ENCODE measurements at regions not wholly inside any gene's neighbourhood (a gene's known extent, or its start where the extent isn't known, plus 50 kb on each side); places are given as distances from the start of the nearest gene placed in this dataset.
"Not testable (repeated sequence)": the region's sequence is repeated elsewhere in the genome, so short reads cannot be mapped to it uniquely, and the experiment has no call there.

- no peak for DNase-seq (ENCODE audit: low read depth, low spot score)
Measured at GRCh38 chr1:105373681-105374080, 1624.0 kb downstream of the AMY1C start.

- no peak for DNase-seq (ENCODE audit: low read depth, low spot score)
Measured at GRCh38 chr1:105386489-105386888, 1636.8 kb downstream of the AMY1C start.

DNA sequence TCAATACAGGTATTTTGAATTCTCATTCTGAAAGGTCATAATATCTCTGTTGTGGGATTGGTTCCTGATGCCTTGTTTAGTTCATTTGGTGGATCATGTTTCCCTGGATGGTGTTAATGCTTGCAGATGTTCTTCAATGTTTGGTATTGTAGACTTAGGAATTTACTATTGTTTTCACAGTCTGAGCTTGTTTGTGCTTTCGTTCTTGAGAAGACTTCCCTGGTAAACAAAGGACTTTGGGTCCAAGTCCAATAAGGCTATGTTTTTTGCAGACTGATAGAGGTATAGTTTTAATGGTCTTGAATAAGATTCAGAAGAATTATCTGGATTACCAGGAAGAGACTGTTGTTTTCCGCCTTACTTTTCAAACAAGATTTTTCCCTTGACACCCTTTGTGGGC is 1646.3 kb downstream of the AMY1C start:
- DNase-seq (ENCODE audit: low read depth, low spot score): no peak

GRCh38 chr1:105398909-105399308 is 1649.2 kb downstream of the AMY1C start:
- DNase-seq (ENCODE audit: low read depth, low spot score): no peak

- DNase-seq (ENCODE audit: low read depth, low spot score): no peak
Measured at GRCh38 chr1:105399716-105400115, 1650.0 kb downstream of the AMY1C start.

- DNase-seq (ENCODE audit: low read depth, low spot score): no peak
Measured at GRCh38 chr1:105416261-105416660, 1640.2 kb upstream of the PRMT6 start.

- no peak for DNase-seq (ENCODE audit: low read depth, low spot score)
Measured at GRCh38 chr1:105419030-105419429, 1637.4 kb upstream of the PRMT6 start.

DNA sequence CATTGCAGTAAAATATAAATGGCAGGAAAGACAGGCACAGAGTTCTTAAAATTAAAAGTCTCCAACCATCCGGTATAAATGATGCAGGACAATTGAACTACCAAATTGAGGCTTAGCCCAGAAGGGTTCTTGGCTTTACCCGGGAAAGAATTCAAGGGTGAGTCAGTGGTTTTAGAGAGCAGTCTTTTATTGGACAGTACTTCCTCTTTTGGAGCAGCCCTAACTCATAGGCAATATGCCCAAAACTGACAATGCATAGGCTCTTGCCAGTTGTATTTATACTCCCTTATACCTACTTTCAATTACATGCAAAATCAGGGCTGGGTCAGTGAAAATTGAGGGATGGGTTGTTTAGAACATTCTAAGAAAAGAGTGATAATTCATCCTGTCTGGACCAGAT is 1628.9 kb upstream of the PRMT6 start:
- DNase-seq (ENCODE audit: low read depth, low spot score): no peak

DNA sequence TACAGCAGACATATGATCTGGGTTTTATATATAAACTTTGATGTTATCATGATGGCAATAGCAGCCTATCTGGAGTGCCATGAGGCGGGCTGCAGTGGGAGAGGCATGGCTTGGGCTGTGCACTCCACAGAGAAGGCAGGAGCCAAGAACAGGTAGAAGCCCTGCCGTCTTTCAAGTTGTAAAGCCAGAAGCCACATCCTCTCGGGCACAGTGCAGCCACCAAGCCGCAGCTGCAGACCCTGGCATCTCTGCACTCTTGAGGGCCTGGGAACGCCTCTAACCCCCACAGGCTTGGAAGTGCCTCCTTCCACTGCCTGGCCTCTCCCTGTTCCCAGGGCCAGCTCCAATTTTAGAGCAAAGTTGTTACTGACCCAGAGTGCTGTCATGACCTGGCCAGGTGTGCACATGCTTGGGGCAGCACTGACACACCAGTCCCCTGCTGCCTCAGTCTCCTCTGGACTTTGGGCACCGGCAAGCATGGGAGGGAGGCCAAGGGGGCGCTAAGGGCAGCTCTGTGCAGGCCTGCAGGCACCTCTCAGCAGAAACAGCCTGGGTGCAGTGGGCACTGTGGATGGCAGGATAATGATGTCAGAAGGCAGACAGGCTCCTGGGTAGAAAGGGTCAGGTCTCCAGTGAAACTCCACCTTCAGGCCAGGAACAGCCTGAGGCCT is 1619.8 kb upstream of the PRMT6 start:
- no peak for DNase-seq (ENCODE audit: low read depth, low spot score)

DNA sequence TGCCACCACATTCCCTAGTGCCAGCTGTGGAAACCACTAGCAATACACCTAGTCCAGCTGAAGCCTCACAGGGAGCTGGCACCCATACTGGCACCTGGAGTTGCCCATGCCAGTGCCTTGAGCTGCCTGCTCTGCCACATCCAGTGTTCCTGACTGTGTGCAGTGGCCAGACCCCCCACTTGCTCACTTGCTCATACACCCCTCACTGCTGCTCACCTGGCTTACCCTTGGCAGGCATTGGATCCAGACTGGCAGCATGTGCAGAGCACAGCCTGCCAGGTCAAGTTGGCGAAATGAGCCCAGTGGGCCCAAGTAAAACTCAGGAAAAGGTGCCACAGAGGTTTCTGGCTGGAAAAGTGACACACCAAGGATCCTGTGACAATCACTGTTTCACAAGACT is 1618.6 kb upstream of the PRMT6 start:
- no peak for DNase-seq (ENCODE audit: low read depth, low spot score)

DNA sequence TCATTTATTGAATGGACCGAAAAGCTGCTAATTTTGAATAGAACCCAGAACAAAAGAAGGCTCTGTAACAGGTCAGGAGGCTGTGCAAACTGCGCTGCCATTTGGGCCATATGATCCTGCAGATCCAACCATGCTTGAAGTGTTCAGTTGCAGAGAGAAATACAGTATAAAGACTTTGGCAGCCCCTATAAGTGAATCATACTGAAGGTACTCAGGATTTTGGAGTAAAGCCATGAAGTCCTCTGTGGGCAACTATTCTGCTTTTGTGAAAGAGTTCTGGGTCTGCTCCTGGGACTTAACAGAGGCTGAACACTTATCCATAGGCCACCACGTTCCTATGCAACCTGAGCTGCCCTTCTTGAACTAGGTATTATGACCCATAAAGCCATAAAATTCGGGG is 1613.6 kb upstream of the PRMT6 start:
- DNase-seq (ENCODE audit: low read depth, low spot score): no peak

DNA sequence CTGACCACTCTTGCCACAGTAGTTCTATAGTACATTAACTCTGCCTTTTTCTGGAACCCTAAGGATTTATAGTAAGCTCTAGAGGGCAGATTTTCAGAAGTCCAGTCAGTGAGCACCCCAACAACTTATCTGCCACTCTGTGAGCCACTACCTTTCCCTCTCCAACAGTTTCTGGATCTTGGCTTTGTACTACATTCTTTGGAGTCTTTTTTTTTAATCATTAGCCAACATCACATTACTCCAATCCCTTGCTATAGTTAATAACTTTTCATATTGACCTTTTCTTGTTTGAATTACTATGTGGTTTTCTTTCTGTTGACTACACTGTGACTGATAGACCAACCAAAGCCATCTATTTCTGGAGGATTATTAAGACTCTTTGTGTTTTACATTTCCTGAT is 1596.7 kb upstream of the PRMT6 start:
- no peak for DNase-seq (ENCODE audit: low read depth, low spot score)

DNA sequence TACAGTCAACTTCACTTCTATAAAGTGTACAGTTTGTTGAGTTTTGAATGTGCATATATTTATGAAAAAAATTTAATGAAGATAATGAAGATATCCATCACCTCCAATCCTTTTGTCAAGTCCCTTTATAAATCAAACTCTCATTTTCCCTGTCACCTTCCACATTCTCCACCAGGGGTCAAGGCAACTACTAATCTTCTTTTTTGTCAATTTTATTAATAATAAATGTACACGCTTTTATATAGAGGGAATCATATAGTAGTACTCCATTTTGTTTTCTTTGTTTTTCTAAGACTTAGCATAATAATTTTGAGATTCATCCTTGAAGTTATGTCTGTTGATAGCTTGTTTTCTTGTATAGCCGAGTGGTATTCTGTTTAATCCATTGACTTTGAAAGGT is 1594.2 kb upstream of the PRMT6 start:
- no peak for DNase-seq (ENCODE audit: low read depth, low spot score)

DNA sequence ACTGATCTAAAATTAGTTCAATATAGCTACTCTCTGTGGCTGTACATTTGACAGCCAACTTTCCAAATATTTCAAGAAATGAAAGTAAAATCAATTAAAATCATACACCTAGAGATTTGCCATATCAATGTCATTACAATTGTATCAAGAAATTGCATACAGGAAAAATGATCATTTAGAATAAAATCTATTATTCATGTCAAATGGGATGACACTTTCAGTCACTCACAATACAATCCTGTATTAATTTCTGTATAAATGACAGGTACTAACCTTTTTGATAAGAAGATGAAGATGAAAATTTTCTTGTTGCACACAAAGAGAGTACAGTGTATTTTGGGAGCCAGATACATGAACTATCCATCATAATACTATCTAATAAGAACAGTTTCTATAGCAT is 1588.9 kb upstream of the PRMT6 start:
- no peak for DNase-seq (ENCODE audit: low read depth, low spot score)

DNA sequence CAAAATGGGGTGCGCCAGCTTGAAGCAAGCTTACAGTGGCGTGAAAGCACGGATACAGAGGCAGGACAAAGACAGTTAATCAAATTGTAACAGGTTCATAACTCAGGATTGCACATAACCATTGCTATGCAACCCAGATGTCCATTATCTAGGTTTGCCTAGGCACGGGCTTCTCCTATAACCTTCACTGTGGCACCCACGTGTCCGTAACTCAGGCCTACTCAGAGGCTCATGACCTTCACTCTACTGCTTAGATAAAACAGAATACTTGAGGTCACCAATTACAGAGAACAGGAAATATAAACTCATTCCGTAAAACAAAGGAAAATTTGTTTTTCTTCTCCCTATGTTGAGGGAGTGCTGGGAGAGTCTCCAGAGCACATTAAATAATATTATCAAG is 1585.9 kb upstream of the PRMT6 start:
- not testable (repeated sequence) for DNase-seq (ENCODE audit: low read depth, low spot score)

- DNase-seq (ENCODE audit: low read depth, low spot score): no peak
Measured at GRCh38 chr1:105483436-105483835, 1573.0 kb upstream of the PRMT6 start.

DNA sequence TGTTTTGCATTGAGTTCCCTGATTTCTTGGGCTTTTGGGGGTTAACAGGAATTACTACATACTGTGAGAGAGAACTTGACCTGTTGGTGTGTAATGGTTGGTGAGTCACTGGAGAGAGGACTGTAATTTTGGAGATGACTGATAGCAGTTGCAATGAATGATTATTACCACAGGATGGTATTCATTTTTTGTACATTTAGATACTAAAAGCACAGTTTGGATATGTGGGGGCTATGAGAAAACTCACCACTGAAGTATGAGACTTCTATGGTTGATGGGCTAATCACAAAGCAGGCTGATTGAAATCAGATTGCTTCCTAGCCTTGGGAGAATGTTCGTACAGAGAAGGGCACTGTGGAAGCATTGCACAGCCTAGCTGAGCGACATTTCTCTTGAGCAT is 1571.3 kb upstream of the PRMT6 start:
- DNase-seq (ENCODE audit: low read depth, low spot score): no peak

DNA sequence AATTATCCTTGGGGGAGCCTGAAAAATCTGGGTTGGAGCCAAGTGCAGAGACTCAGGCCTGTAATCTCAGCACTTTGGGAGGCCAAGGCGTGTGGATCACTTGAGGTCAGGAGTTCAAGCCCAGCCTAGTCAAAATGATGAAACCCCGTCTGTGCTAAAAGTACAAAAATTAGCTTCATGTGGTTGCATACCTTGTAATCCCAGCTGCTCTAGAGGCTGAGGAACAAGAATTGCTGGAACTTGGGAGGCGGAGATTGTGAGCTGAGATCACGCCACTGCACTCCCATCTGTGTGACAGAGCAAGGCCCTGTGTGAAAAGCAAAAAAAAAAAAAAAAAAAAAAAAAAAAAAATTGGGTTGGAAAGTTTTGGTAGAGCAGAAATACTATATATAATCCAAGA is 1563.6 kb upstream of the PRMT6 start:
- DNase-seq (ENCODE audit: low read depth, low spot score): no peak

- DNase-seq (ENCODE audit: low read depth, low spot score): no peak
Measured at GRCh38 chr1:105516068-105516467, 1540.4 kb upstream of the PRMT6 start.

DNA sequence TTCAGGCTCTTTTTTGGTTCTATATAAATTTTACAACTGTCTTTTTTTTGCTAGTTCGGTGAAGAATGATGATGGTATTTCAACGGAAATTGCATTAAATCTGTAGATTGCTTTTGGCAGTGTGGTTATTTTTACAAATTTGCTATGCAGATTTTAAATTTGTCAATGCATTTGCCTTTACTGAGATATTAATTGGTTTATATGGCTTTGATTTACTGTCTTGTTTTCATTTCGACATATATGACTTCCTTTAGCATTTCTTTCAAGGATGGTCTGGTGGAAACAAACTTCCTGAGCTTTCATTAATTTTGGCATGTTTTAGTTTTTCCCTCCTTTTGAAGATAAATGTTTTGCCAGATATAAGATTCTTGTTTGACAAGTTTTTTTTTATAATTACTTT is 1522.5 kb upstream of the PRMT6 start:
- no peak for DNase-seq (ENCODE audit: low read depth, low spot score)

GRCh38 chr1:105544475-105544874 is 1512.0 kb upstream of the PRMT6 start:
- no peak for DNase-seq (ENCODE audit: low read depth, low spot score)

DNA sequence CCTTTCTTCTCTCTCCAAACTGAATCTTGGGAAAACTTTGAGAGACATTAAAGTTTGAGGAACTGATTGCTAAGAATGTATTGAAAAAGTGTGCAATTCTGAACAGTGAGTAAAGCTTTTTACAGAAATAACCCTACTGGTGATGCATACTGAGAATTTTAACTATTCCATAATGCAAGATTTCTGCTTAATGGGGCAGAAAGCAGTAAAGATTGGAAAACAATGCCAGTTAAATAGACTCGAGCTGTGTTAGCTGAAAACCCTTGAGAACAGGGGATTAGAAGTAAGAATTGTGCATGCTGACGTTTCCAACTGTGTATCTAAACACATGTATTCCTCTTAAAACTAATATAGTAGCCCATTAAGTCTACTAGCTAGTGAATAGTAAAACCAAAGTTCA is 1500.2 kb upstream of the PRMT6 start:
- no peak for DNase-seq (ENCODE audit: low read depth, low spot score)

DNA sequence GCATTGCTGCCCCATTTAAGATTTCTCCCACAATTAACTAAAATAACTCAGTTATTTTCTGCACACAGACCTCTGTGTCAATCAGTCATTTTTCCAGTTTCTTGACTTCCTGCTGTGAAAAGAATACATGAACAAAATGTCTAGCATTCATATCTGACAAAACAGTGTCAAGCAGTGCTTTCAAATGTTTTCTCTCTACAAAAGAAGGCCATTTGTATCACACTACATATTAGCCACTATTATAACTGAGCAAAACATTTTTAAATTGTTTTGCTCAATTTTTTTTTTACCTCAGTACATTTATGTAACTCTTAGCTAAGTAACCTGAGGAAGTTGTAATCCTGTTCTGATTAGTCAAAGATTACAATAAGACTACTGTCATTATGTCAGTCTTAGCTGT is 1498.5 kb upstream of the PRMT6 start:
- DNase-seq (ENCODE audit: low read depth, low spot score): no peak

GRCh38 chr1:105565006-105565405 is 1491.5 kb upstream of the PRMT6 start:
- no peak for DNase-seq (ENCODE audit: low read depth, low spot score)
